CD4-positive, alpha-beta T cell (primary cell): ENCODE measurements at regions not wholly inside any gene's neighbourhood (a gene's known extent, or its start where the extent isn't known, plus 50 kb on each side); places are given as distances from the start of the nearest gene placed in this dataset.

ENCODE experiments used
- ATAC-seq: fragments of 200-7000 bp; cut with Tn5 transposase; one replicate; pipeline ENCODE4 v1.10.0; 2022; ENCODE audit warnings: mild to moderate bottlenecking; ENCODE audit not compliant: poor library complexity
- CTCF ChIA-PET: fragments of 350-600 bp; sonication (Branson Sonifier 250); formaldehyde crosslinking; loops from one replicate; lab custom pipeline; 2021; ENCODE audit warnings: antibody characterized with exemption, inconsistent platforms; lab: Charles Lee
- POLR2A ChIA-PET: fragments of 350-600 bp; sonication (Branson Sonifier 250); formaldehyde crosslinking; loops from one replicate; lab custom pipeline; 2021; ENCODE audit warnings: antibody characterized with exemption, inconsistent platforms; lab: Charles Lee
- DNase-seq, 14 experiments: peaks; one replicate each; pipeline ENCODE4 v3.0.0-alpha.2; 2013 to 2020; ENCODE audit warnings: mixed read lengths in 2 of 14
- H3K27ac ChIP-seq, 2 donors: one replicate each; pipeline versions ENCODE4 v1.5.1 to v1.7.0; 2013; ENCODE audit warnings: low read length in 2 of 2, low read depth in 1 of 2, mild to moderate bottlenecking in 1 of 2
- H3K27me3 ChIP-seq, 2 experiments: 1 replicate in 1 of 2; 2 replicates in 1 of 2; pipeline versions ENCODE4 v1.6.1 to v1.7.0; 2013; ENCODE audit warnings: low read length in 2 of 2, control low read depth in 1 of 2, mild to moderate bottlenecking in 1 of 2, moderate library complexity in 1 of 2; ENCODE audit not compliant: insufficient read depth in 2 of 2, control insufficient read depth in 1 of 2
- H3K36me3 ChIP-seq: one replicate; pipeline ENCODE4 v1.6.1; 2013; ENCODE audit warnings: low read length, control low read depth; ENCODE audit not compliant: insufficient read depth
- H3K4me1 ChIP-seq: one replicate; pipeline ENCODE4 v1.6.1; 2013; ENCODE audit warnings: low read length, control low read depth; ENCODE audit not compliant: insufficient read depth
- H3K4me3 ChIP-seq: one replicate; pipeline ENCODE4 v1.5.1; 2013; ENCODE audit warnings: mild to moderate bottlenecking, low read length, moderate library complexity
- H3K9me3 ChIP-seq, 2 experiments: 1 replicate in 1 of 2; 2 replicates in 1 of 2; pipeline versions ENCODE4 v1.6.1 to v1.7.0; 2013; ENCODE audit warnings: low read length in 2 of 2, mild to moderate bottlenecking in 2 of 2, control low read depth in 1 of 2, moderate library complexity in 1 of 2; ENCODE audit not compliant: control insufficient read depth in 1 of 2, insufficient read depth in 1 of 2
- H3K27ac Mint-ChIP-seq: one replicate; pipeline ENCODE4 v1.8.0; 2020; ENCODE audit warnings: mixed read lengths
- H3K27me3 Mint-ChIP-seq: one replicate; pipeline ENCODE4 v1.8.0; 2021; ENCODE audit warnings: mixed read lengths
- H3K36me3 Mint-ChIP-seq: one replicate; pipeline ENCODE4 v1.8.0; 2021; ENCODE audit warnings: low read depth, mixed read lengths
- H3K4me1 Mint-ChIP-seq: one replicate; pipeline ENCODE4 v1.8.0; 2021; ENCODE audit warnings: low read depth, mixed read lengths
- H3K4me3 Mint-ChIP-seq: one replicate; pipeline ENCODE4 v1.8.0; 2020; ENCODE audit warnings: mild to moderate bottlenecking, mixed read lengths
- H3K9me3 Mint-ChIP-seq: one replicate; pipeline ENCODE4 v1.8.0; 2020; ENCODE audit warnings: mixed read lengths
- CTCF ChIP-seq: fragments of 200-600 bp; IDR thresholded peaks from one replicate; pipeline ENCODE4 v1.8.0; 2022; ENCODE audit warnings: antibody characterized with exemption, mild to moderate bottlenecking
- intact Hi-C, 2 experiments: fragments of 100-400 bp; cut with DNase I in 1 of 2; cut with micrococcal nuclease in 1 of 2; formaldehyde crosslinking; loops; one replicate each; pipeline versions ENCODE4 v1.15.1 to v1.9.0; 2023 to 2025; cut with DNase I, micrococcal nuclease

- Histone ChIP-seq H3K9me3 (peaks cover 7% of the 10 kb centered on the region in 2 experiments), H3K4me3 (no peak overlapping the region), H3K4me1 (no peaks in the 10 kb centered on the region), H3K36me3 (no peaks in the 10 kb centered on the region), H3K27ac (no peak overlapping the region), H3K27me3 (no peaks in the 10 kb centered on the region)
- Mint-ChIP-seq H3K36me3 (no peaks in the 10 kb centered on the region), H3K27me3 (no peaks in the 10 kb centered on the region), H3K4me1 (no peaks in the 10 kb centered on the region), H3K9me3 (peaks cover 6% of the 10 kb centered on the region), H3K4me3 (no peak overlapping the region), H3K27ac (no peak overlapping the region)
- ChIA-PET POLR2A (no interaction called here), CTCF (no interaction called here)
- ATAC-seq, result no peak
- TF ChIP-seq CTCF, result no peak
- no peak for DNase-seq
- intact Hi-C loops, result no loop called here
Observed at GRCh38 chr6:4624726-4625125, 151.5 kb upstream of the CDYL start.

- no peak for TF ChIP-seq CTCF
- Mint-ChIP-seq H3K27me3 (peaks cover 6% of the 10 kb centered on the region), H3K4me3 (no peak overlapping the region), H3K27ac (no peak overlapping the region), H3K9me3 (no peaks in the 10 kb centered on the region), H3K36me3 (no peaks in the 10 kb centered on the region), H3K4me1 (no peaks in the 10 kb centered on the region)
- POLR2A ChIA-PET, result no interaction called here
- Histone ChIP-seq H3K4me1 (no peaks in the 10 kb centered on the region), H3K27me3 (no peaks in the 10 kb centered on the region), H3K36me3 (no peaks in the 10 kb centered on the region), H3K27ac (no peak overlapping the region), H3K4me3 (no peak overlapping the region), H3K9me3 (no peaks in the 10 kb centered on the region)
- intact Hi-C loops, result no loop called here
- CTCF ChIA-PET, result no interaction called here
- no peak for ATAC-seq
- DNase-seq, result no peak
Observed at GRCh38 chr6:4620284-4621151, 155.7 kb upstream of the CDYL start.

DNA sequence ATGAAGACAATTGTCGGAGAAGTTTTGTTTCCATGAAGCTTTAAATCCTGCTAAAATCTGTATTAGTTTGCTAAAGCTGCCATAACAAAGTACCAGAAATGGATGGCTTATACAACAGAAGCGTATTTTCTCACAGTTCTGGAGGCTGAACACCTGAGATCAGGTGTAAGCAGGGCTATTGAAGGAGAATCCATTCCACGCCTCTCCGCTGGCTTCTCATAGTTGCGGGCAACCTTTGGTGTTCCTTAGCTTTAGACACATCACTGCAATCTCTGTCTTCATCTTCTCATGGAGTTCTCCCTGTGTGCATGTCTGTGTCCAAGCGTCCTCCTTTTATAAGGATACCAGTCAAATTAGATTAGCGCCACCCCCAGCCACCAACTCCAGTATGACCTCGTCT, 159.9 kb upstream of the CDYL start:
- POLR2A ChIA-PET, result no interaction called here
- Mint-ChIP-seq H3K27me3 (peaks cover 6% of the 10 kb centered on the region), H3K36me3 (no peaks in the 10 kb centered on the region), H3K4me1 (no peaks in the 10 kb centered on the region), H3K4me3 (no peak overlapping the region), H3K27ac (no peak overlapping the region), H3K9me3 (no peaks in the 10 kb centered on the region)
- Histone ChIP-seq H3K36me3 (no peaks in the 10 kb centered on the region), H3K9me3 (no peaks in the 10 kb centered on the region), H3K27ac (no peak overlapping the region), H3K4me3 (no peak overlapping the region), H3K4me1 (no peaks in the 10 kb centered on the region), H3K27me3 (no peaks in the 10 kb centered on the region)
- ATAC-seq, result no peak
- intact Hi-C loops, result no loop called here
- CTCF ChIA-PET, result no interaction called here
- TF ChIP-seq CTCF, result no peak
- DNase-seq, result no peak
